Sigmoid colon (tissue), 6 donors: ENCODE measurements at regions not wholly inside any gene's neighbourhood (a gene's known extent, or its start where the extent isn't known, plus 50 kb on each side); places are given as distances from the start of the nearest gene placed in this dataset.

Source experiments
- DNase-seq: peaks from one replicate; pipeline ENCODE4 v3.0.0-alpha.2; 2019
- H3K27ac ChIP-seq, 4 donors: fragments of 200-600 bp; sonication (generic); one replicate each; pipeline ENCODE4 v1.5.1; 2016 to 2019; ENCODE audit warnings: mild to moderate bottlenecking in 1 of 4
- H3K27me3 ChIP-seq, 3 donors: fragments of 200-600 bp; sonication (generic); one replicate each; pipeline ENCODE4 v1.5.1; 2019; ENCODE audit warnings: mild to moderate bottlenecking in 1 of 3
- H3K36me3 ChIP-seq, 4 donors: fragments of 200-600 bp; sonication (generic); one replicate each; pipeline ENCODE4 v1.5.1; 2016 to 2019
- H3K4me1 ChIP-seq, 4 donors: fragments of 200-600 bp; sonication (generic); one replicate each; pipeline ENCODE4 v1.5.1; 2017 to 2019
- H3K4me3 ChIP-seq, 4 donors: fragments of 200-600 bp; sonication (generic); one replicate each; pipeline ENCODE4 v1.5.1; 2017 to 2019; ENCODE audit warnings: mild to moderate bottlenecking in 2 of 4, moderate library complexity in 1 of 4
- H3K9me3 ChIP-seq, 4 donors: fragments of 200-600 bp in 3 of 4; sonication (generic) in 3 of 4; one replicate each; pipeline versions ENCODE4 v1.5.1 to v1.6.1; 2013 to 2019
- CTCF ChIP-seq, 4 experiments: fragments of 450-650 bp in 3 of 4; fragments of 200-600 bp in 1 of 4; IDR thresholded peaks; one replicate each; pipeline ENCODE4 v1.5.1; 2016 to 2019; ENCODE audit warnings: antibody characterized with exemption in 4 of 4, mild to moderate bottlenecking in 3 of 4, moderate library complexity in 2 of 4
- EP300 ChIP-seq, 4 donors: sonication (generic); formaldehyde crosslinking; IDR thresholded peaks; one replicate each; pipeline ENCODE4 v1.6.1; 2017; ENCODE audit warnings: antibody characterized with exemption in 4 of 4
- POLR2A ChIP-seq, 2 donors: fragments of 450-650 bp; IDR thresholded peaks; one replicate each; pipeline ENCODE4 v1.6.1; 2016; ENCODE audit warnings: antibody characterized with exemption in 2 of 2, mild to moderate bottlenecking in 2 of 2, moderate library complexity in 2 of 2
- POLR2AphosphoS5 ChIP-seq, 4 donors: sonication (generic); formaldehyde crosslinking; IDR thresholded peaks; one replicate each; pipeline ENCODE4 v1.6.1; 2017; ENCODE audit warnings: antibody characterized with exemption in 4 of 4
- WGBS, 2 donors: extraction: QIAGEN DNeasy Blood & Tissue Kit; methylation state at CpG; one replicate each; pipeline ENCODE4 v1.1.7; 2013; 5-methylcytosine and 5-hydroxymethylcytosine counted together
- intact Hi-C: fragments of 100-400 bp; cut with DNase I; formaldehyde crosslinking; loops from one replicate; pipeline ENCODE4 v1.15.1; 2023
- donor health status: healthy with polysubstance abuse.
- donor health status: healthy.

DNA sequence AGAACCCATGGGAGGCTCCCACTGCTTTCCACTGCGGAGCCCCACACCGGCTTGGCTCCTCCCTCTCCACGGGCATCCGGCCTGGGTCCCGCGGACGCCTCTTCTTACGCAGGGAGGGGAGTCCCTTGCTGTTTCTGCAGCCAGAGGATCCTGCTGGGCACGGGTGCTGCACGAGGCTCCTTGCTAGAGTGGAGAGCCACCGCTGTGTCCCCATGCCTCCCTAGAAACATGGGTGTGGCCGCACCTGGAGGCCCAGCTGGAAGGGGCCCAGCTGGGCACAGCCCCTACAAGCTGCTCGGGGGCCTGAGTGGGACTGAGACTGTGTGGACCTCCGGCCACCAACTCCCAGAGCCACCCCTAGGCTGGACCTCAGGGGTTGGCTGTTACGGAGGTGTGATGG, 67.7 kb upstream of the GPC1 start:
- Histone ChIP-seq H3K27me3 (no peaks in the 10 kb centered on the region), H3K4me3 (no peak overlapping the region), H3K27ac (no peak overlapping the region), H3K4me1 (peaks cover 0 to 58% (median 26%) of the 10 kb centered on the region in 4 donors), H3K9me3 (no peaks in the 10 kb centered on the region), H3K36me3 (no peaks in the 10 kb centered on the region)
- TF ChIP-seq POLR2AphosphoS5 (IDR thresholded peaks at IDR 0.05) (no peak), EP300 (IDR thresholded peaks at IDR 0.05) (no peak), CTCF (IDR thresholded peaks at IDR 0.05) (no peak), POLR2A (IDR thresholded peaks at IDR 0.05) (no peak)
- 86 to 92% methylated on average over 15 of the region's 15 CpGs for WGBS, 2 donors
- intact Hi-C loops = no loop called here
- no peak for DNase-seq

DNA sequence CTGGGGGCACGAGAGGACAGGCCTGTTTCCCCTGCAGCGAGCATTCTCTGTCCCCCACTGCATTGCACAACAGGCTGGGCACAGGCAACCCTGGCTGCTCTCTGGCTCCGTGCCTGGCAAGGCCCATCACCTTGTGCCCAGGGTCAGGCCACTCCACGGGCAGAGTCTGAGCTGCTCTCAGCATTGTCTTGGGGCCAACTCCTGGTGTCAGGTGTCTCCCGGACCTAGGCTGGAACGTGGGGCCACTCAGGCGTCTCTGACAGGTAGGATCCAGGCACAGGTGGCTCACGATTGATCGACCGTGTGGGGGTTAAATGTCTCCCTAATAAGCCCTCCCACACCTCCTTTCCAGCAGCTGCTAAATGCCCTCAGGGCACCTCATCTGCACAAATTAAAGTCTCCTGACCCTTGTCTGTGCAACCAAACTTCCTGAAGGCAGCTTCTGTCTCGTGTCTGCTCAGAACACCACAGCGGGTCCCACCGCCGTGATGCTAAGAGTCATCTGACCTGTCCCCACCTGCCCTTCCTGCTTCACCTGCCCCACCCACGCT, 66.6 kb upstream of the GPC1 start:
- Histone ChIP-seq H3K4me3 (no peak overlapping the region), H3K4me1 (peaks cover 0 to 70% (median 34%) of the 10 kb centered on the region in 4 donors), H3K36me3 (no peaks in the 10 kb centered on the region), H3K27me3 (no peaks in the 10 kb centered on the region), H3K27ac (peak overlapping the region in 3 of 4 donors; percentile 74 to 88 (median 87)), H3K9me3 (no peaks in the 10 kb centered on the region)
- WGBS, 2 donors = 67 to 83% methylated on average over 15 of the region's 15 CpGs
- TF ChIP-seq POLR2A (IDR thresholded peaks at IDR 0.05) (no peak), EP300 (IDR thresholded peaks at IDR 0.05) (no peak), CTCF (IDR thresholded peaks at IDR 0.05) (no peak), POLR2AphosphoS5 (IDR thresholded peaks at IDR 0.05) (no peak)
- intact Hi-C loops = no loop called here
- DNase-seq = no peak

GRCh38 chr2:240369335-240369734, 66.1 kb upstream of the GPC1 start:
- Histone ChIP-seq H3K9me3 (no peaks in the 10 kb centered on the region), H3K4me1 (peaks cover 0 to 73% (median 39%) of the 10 kb centered on the region in 4 donors), H3K36me3 (no peaks in the 10 kb centered on the region), H3K4me3 (no peak overlapping the region), H3K27me3 (no peaks in the 10 kb centered on the region), H3K27ac (peak overlapping the region; percentile 74 to 88 (median 83))
- no peak for TF ChIP-seq EP300 (IDR thresholded peaks at IDR 0.05)
- TF ChIP-seq POLR2AphosphoS5 (IDR thresholded peaks at IDR 0.05) = no peak
- no peak for TF ChIP-seq CTCF (IDR thresholded peaks at IDR 0.05)
- no peak for TF ChIP-seq POLR2A (IDR thresholded peaks at IDR 0.05)
- intact Hi-C loops = no loop called here
- WGBS, 2 donors = 39 to 71% methylated on average over 4 of the region's 4 CpGs
- no peak for DNase-seq

DNA sequence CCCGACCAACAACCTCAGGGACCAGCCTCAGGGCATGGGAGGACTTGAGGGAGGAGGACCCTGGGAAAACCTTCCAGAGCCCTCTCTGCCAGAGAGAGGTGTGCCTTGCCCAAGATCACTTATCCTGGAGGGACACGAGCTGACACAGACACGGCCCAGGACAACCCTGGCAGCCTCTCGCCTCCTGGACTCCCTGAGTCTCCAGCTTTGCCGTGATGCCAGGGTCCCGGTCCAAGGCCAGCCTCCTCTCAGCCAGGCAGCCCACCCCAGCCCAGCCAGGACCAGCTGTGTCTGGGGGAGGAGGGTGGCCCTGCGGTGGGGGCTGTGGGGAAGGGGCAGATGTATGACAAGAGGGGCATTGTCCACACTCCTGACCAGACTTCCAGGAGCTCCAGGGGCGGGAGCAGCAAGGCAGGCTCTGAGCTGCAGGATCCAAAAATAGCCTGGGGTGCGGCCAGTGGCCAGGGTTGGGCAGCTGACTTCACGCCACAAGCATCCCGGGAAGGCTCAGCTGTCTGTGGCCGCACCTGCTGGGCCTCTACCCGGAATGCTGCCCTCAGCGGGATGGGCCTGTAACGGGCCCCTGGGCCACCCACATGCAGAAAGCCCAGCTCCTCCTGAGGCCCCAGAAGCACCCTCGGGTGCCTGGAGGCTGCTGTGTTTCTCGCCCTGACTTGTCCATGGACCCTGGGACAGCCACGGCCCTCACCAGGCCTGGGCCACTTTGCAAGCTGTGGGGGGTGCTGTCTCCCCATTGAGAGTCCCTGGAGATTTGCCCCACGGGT, 65.5 kb upstream of the GPC1 start:
- Histone ChIP-seq H3K9me3 (no peaks in the 10 kb centered on the region), H3K27ac (peak overlapping the region; percentile 74 to 88 (median 83)), H3K27me3 (no peaks in the 10 kb centered on the region), H3K4me1 (peaks cover 0 to 73% (median 42%) of the 10 kb centered on the region in 4 donors), H3K4me3 (no peak overlapping the region), H3K36me3 (no peaks in the 10 kb centered on the region)
- WGBS, 2 donors = 22 to 47% methylated on average over 19 of the region's 19 CpGs
- DNase-seq = peak; percentile 86
- intact Hi-C loops = loop anchor here (5.0 kb wide), 2 partner anchors 67 to 118 kb away; partner anchors contain the start of gene GPC1
- TF ChIP-seq EP300 (IDR thresholded peaks at IDR 0.05) (peak in 1 of 4 donors; percentile 60), POLR2AphosphoS5 (IDR thresholded peaks at IDR 0.05) (peak in 3 of 4 donors; percentile 38 to 50 (median 47)), POLR2A (IDR thresholded peaks at IDR 0.05) (no peak)
